ENCODE measurements at regions not wholly inside any gene's neighbourhood (a gene's known extent, or its start where the extent isn't known, plus 50 kb on each side); places are given as distances from the start of the nearest gene placed in this dataset.

DNA sequence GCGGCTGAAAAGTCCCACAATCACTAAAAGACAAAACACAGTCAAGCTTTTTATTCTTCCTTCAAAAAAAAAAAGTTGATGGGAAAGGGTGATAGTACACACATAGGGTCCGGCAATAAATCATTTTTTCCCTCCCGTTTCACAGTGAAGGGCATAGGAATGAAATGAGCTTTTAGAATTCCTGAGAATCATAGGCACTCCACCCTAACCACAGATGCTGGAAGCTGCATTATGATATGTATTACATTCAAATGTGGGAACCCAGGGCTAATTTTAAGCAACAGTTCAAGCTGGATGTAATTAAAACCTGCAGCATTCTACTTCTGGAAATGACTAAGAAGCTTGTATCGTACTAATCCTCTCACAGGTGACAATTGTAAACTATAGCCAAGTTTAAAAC is 75.7 kb upstream of the KCNJ15 start:
- Histone ChIP-seq H3K27me3 (ENCODE audit: insufficient read depth, low read length) (no peaks in the 10 kb centered on the region), H3K9me3 (ENCODE audit: insufficient read depth, low read depth, low read length) (no peaks in the 10 kb centered on the region), H3K4me3 (ENCODE audit: low read length) (no peak overlapping the region), H3K36me3 (ENCODE audit: insufficient read depth, low read depth, low read length) (no peaks in the 10 kb centered on the region), H3K4me1 (ENCODE audit: insufficient read depth, low read length) (no peaks in the 10 kb centered on the region; the same call in 1 of the 2 replicates), H3K9ac (ENCODE audit: low read depth, low read length) (no peak overlapping the region), H3K27ac (ENCODE audit: low read length) (no peak overlapping the region)

DNA sequence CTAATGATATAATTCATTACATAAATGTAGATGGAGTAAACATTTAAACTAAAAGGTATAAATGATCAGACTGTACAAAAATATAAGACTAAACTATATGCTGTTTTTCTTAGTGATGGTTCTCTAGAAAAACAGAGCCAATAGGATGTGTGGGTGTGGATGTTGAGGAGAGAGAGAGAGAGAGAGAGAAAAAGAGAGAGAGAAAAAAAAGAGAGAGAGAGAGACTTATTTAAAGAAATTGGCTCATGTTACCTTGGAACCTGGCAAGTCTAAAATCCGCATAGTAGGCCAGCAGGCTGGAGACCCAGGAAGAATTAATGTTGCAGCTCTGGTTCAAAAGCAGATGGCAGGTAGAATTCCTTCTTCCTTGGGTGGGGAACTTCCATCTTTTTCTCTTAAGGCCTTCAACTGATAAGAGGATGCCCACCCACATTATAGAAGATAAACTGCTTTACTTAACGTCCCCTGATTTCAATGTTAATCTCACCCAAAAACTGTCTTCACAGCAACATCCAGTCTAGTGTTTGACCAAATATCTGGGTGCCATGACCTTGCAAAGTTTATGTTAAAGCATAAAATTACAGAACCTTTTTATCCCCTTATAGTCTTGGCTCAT is 74.3 kb upstream of the KCNJ15 start:
- H3K27me3 ChIP-seq (ENCODE audit: insufficient read depth, low read length), result no peaks in the 10 kb centered on the region
- no peaks in the 10 kb centered on the region for H3K9me3 ChIP-seq (ENCODE audit: insufficient read depth, low read depth, low read length)
- H3K4me3 ChIP-seq (ENCODE audit: low read length), result no peak overlapping the region
- no peak overlapping the region for H3K27ac ChIP-seq (ENCODE audit: low read length)
- no peaks in the 10 kb centered on the region; the same call in 1 of the 2 replicates for H3K4me1 ChIP-seq (ENCODE audit: insufficient read depth, low read length)
- H3K36me3 ChIP-seq (ENCODE audit: insufficient read depth, low read depth, low read length), result no peaks in the 10 kb centered on the region
- no peak overlapping the region for H3K9ac ChIP-seq (ENCODE audit: low read depth, low read length)

DNA sequence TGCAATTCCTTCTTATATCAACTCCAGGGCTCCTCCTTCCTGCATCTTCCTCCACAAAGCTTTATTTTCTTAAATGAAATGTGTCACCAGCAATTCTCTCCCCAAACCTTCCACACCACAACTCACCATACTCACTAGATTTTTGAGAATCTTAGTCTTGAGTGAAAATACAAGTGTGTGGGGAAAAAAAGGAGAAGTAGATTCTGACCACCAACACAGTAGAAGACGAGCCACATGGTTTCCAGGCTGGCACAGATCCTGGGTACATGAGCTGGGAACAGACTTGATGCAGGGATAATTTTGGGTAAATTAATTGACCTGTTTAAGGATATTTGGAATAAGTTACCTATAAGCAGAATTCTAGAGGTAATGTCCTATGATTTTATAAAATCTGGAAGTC is 72.8 kb upstream of the KCNJ15 start:
- Histone ChIP-seq H3K36me3 (ENCODE audit: insufficient read depth, low read depth, low read length) (no peaks in the 10 kb centered on the region), H3K27me3 (ENCODE audit: insufficient read depth, low read length) (no peaks in the 10 kb centered on the region), H3K27ac (ENCODE audit: low read length) (no peak overlapping the region), H3K9me3 (ENCODE audit: insufficient read depth, low read depth, low read length) (no peaks in the 10 kb centered on the region), H3K4me3 (ENCODE audit: low read length) (no peak overlapping the region), H3K4me1 (ENCODE audit: insufficient read depth, low read length) (no peaks in the 10 kb centered on the region; the same call in 1 of the 2 replicates), H3K9ac (ENCODE audit: low read depth, low read length) (no peak overlapping the region)

DNA sequence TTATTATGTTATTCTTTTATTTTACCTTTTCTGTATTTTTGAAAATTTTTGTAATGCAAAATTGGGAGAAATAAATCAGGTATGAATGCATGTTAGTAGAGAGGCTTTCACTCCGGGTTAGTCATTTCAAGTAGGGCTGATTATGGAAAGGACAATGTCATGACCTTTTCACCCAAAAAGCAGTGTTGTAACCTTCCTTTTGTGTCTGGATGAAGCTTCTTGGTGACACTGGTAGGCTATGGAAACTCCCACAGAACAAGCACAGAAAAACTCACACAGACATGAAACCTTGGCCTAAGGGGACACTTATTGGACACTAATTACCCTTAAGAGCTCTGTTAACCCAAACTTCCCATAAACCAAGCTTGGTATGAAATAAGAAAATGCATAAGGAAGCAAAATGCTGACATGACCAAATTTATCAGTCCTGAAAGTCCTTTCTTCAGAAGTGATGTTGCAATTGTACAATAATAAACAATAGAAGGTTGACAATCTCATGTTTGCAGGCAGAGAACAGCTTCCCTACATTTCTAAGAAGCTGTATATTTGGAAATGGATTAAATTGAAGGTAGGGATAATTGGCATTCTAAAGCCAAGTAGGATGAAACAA is 70.0 kb upstream of the KCNJ15 start:
- Histone ChIP-seq H3K27ac (ENCODE audit: low read length) (no peak overlapping the region), H3K4me3 (ENCODE audit: low read length) (no peak overlapping the region), H3K9me3 (ENCODE audit: insufficient read depth, low read depth, low read length) (no peaks in the 10 kb centered on the region), H3K36me3 (ENCODE audit: insufficient read depth, low read depth, low read length) (no peaks in the 10 kb centered on the region), H3K9ac (ENCODE audit: low read depth, low read length) (no peak overlapping the region), H3K4me1 (ENCODE audit: insufficient read depth, low read length) (no peaks in the 10 kb centered on the region), H3K27me3 (ENCODE audit: insufficient read depth, low read length) (no peaks in the 10 kb centered on the region)

DNA sequence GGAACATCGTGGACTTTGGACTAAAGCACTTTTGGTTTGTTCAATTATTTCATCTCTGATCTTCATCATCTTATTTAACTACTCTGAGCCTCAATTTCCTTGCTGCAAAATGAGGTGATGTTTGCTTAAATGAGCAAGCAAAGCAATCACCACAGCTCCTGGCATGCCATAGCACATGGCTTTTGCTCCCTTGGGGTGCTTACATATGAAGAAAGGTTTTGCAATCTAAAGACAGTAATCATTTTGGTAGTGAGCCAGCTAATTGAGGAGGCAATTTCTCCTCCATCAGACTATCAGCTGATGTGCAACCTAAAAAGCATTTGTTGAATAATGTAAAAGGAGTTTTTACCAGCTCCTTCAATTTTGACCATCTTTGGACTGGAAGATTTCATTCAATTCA is 68.8 kb upstream of the KCNJ15 start:
- Histone ChIP-seq H3K36me3 (ENCODE audit: insufficient read depth, low read depth, low read length) (no peaks in the 10 kb centered on the region), H3K4me1 (ENCODE audit: insufficient read depth, low read length) (no peaks in the 10 kb centered on the region), H3K27me3 (ENCODE audit: insufficient read depth, low read length) (no peaks in the 10 kb centered on the region), H3K27ac (ENCODE audit: low read length) (no peak overlapping the region), H3K9ac (ENCODE audit: low read depth, low read length) (no peak overlapping the region), H3K9me3 (ENCODE audit: insufficient read depth, low read depth, low read length) (no peaks in the 10 kb centered on the region; the same call in 1 of the 2 replicates), H3K4me3 (ENCODE audit: low read length) (no peak overlapping the region)

DNA sequence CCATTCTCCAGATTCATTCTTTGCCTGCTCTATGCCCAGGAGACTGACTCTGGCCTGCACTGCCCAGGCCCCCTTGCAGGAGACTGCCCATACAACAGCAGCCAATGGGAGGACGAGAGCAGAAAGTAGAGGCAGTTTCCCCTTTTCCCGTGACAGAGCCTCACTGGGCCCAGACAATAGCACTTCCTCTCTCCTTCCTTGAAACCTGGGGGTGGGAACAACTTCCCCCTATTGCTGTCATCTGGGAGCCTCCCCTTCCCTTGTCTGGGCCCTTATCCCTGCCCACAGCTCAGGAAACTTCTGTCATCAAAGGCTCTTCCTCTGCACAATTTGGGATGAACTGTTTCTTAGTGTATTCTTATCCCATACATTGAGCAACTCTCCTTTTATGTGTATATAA is 60.8 kb upstream of the KCNJ15 start:
- no peak overlapping the region for H3K4me3 ChIP-seq (ENCODE audit: low read length)
- no peaks in the 10 kb centered on the region for H3K4me1 ChIP-seq (ENCODE audit: insufficient read depth, low read length)
- H3K27me3 ChIP-seq (ENCODE audit: insufficient read depth, low read length), result no peaks in the 10 kb centered on the region
- no peaks in the 10 kb centered on the region; the same call in 1 of the 2 replicates for H3K9me3 ChIP-seq (ENCODE audit: insufficient read depth, low read depth, low read length)
- H3K27ac ChIP-seq (ENCODE audit: low read length), result no peak overlapping the region
- H3K36me3 ChIP-seq (ENCODE audit: insufficient read depth, low read depth, low read length), result no peaks in the 10 kb centered on the region
- H3K9ac ChIP-seq (ENCODE audit: low read depth, low read length), result no peak overlapping the region

DNA sequence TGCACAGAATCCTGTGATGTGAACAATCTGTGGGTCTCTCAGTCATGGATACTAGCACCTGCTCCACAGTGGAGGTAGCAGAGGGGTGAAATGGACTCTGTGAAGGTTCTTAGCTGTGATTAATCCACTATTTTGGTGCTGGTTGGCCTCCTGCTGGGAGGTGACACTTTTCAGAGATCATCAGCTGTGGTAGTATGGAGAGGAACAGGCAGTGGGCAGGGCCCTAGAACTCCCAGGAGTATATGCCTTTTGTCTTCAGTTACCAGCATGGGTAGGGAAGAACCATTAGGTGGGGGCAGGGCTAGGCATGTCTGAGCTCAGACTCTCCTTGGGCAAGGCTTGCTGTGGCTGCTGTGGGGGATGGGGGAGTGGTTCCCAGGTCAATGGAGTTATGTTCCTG is 54.0 kb upstream of the KCNJ15 start:
- H3K27me3 ChIP-seq (ENCODE audit: insufficient read depth, low read length), result no peaks in the 10 kb centered on the region
- H3K4me1 ChIP-seq (ENCODE audit: insufficient read depth, low read length), result no peaks in the 10 kb centered on the region
- no peak overlapping the region for H3K4me3 ChIP-seq (ENCODE audit: low read length)
- H3K9me3 ChIP-seq (ENCODE audit: insufficient read depth, low read depth, low read length), result no peaks in the 10 kb centered on the region; the same call in 1 of the 2 replicates
- H3K36me3 ChIP-seq (ENCODE audit: insufficient read depth, low read depth, low read length), result no peaks in the 10 kb centered on the region
- H3K9ac ChIP-seq (ENCODE audit: low read depth, low read length), result no peak overlapping the region
- no peak overlapping the region for H3K27ac ChIP-seq (ENCODE audit: low read length)

DNA sequence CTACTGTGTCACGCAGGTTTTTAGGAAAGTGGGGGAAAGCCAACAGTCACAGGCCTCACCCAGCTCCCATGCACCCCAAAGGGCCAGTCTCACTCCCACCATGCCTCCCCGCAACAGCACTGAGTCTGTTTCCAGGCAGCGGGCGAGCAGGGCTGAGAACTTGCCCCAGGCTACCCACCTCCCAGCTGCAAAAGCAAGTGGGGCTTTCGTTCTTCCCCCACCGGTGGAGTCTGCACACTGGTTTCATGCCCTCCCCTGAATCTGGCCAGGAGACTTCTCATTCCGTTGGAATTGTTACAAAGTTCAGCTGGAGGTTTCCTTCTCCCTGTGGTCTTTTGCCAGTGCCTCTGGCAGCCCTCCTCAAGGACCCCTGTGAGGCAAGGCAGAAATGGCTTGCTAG is 53.6 kb upstream of the KCNJ15 start:
- Histone ChIP-seq H3K9me3 (ENCODE audit: insufficient read depth, low read depth, low read length) (no peaks in the 10 kb centered on the region; the same call in 1 of the 2 replicates), H3K27ac (ENCODE audit: low read length) (no peak overlapping the region), H3K27me3 (ENCODE audit: insufficient read depth, low read length) (no peaks in the 10 kb centered on the region), H3K36me3 (ENCODE audit: insufficient read depth, low read depth, low read length) (no peaks in the 10 kb centered on the region), H3K9ac (ENCODE audit: low read depth, low read length) (no peak overlapping the region), H3K4me1 (ENCODE audit: insufficient read depth, low read length) (no peaks in the 10 kb centered on the region), H3K4me3 (ENCODE audit: low read length) (no peak overlapping the region)

DNA sequence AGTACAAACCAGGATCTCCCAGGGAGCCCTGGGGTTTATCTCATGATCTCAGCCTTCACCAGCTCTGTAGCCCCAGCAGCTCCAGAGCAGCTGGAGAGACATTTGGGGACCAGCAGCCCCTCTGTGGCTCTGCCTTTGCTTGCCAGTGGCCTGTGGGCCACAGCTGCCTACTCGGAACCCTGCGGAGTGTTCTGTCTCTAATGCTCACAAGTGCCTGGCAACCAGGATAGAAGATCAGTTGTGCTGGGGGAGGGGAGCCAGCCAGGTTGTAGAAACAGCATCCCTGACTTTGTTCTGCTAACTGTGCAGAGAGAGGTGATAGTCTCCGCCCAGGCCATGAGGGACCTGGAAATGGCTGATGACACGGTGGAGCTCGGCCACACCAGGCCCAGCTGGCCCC is 50.9 kb upstream of the KCNJ15 start:
- Histone ChIP-seq H3K9ac (ENCODE audit: low read depth, low read length) (no peak overlapping the region), H3K27me3 (ENCODE audit: insufficient read depth, low read length) (no peaks in the 10 kb centered on the region), H3K4me1 (ENCODE audit: insufficient read depth, low read length) (no peaks in the 10 kb centered on the region), H3K27ac (ENCODE audit: low read length) (no peak overlapping the region), H3K4me3 (ENCODE audit: low read length) (no peak overlapping the region), H3K9me3 (ENCODE audit: insufficient read depth, low read depth, low read length) (no peaks in the 10 kb centered on the region; the same call in 1 of the 2 replicates), H3K36me3 (ENCODE audit: insufficient read depth, low read depth, low read length) (no peaks in the 10 kb centered on the region)

DNA sequence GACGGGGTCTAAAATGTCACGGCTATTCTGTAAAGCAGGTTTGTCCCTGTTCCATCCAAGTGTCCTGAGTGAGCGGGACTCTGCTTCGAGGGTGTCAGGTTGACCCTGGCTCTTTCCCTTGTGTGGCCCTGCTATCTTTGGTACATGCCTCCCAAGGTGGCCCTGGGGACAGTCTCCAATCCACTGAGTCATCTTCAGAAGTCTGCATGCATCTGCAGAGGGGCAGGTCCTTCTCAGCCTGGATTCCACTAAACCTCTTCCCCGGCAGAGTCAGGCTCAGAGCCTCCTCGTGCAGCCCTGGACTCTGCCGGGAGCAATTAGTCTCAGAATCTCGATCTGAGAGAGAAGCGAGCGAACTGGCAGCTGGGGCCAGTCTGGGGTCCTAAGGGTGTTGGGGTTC is 50.1 kb upstream of the KCNJ15 start:
- no peak overlapping the region for H3K4me3 ChIP-seq (ENCODE audit: low read length)
- no peaks in the 10 kb centered on the region; the same call in 1 of the 2 replicates for H3K9me3 ChIP-seq (ENCODE audit: insufficient read depth, low read depth, low read length)
- no peaks in the 10 kb centered on the region for H3K4me1 ChIP-seq (ENCODE audit: insufficient read depth, low read length)
- H3K9ac ChIP-seq (ENCODE audit: low read depth, low read length), result no peak overlapping the region
- H3K27ac ChIP-seq (ENCODE audit: low read length), result no peak overlapping the region
- no peaks in the 10 kb centered on the region for H3K27me3 ChIP-seq (ENCODE audit: insufficient read depth, low read length)
- no peaks in the 10 kb centered on the region for H3K36me3 ChIP-seq (ENCODE audit: insufficient read depth, low read depth, low read length)
